ENCODE measurements at regions not wholly inside any gene's neighbourhood (a gene's known extent, or its start where the extent isn't known, plus 50 kb on each side); places are given as distances from the start of the nearest gene placed in this dataset.

DNA sequence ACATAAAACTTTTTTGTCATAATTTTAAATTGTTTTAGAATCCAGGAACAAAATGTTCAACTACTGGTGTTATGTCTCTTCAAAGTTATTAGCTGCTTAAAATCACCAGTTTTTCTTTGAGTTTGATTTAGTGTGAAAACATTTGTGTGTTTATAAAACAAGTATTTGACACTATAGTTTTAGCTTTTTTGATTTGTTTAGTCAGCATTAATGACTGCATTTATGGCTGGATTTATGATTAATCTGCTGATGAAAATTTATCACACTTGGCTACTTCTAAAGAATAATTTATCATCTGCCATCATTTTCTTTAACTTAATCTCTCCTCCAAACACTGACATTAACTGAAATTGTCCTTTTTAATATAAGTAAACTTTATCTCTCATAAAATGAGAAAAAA is 1465.9 kb upstream of the SLC10A2 start:
- Histone ChIP-seq H3K9ac (ENCODE audit: low read length) (no peak overlapping the region), H3K36me3 (ENCODE audit: control insufficient read depth in 1 of 2, insufficient read depth in 2 of 2, low read length in 2 of 2) (no peaks in the 10 kb centered on the region), H3K79me2 (ENCODE audit: insufficient read depth, low read length) (no peaks in the 10 kb centered on the region), H3K4me3 (replicated peaks in 1 of 2; ENCODE audit: low read depth in 1 of 2, low read length in 2 of 2) (no peak overlapping the region), H3K9me3 (ENCODE audit: control insufficient read depth in 1 of 2, insufficient read depth in 1 of 2, low read depth in 1 of 2, low read length in 2 of 2) (no peaks in the 10 kb centered on the region), H3K4me1 (ENCODE audit: control insufficient read depth in 1 of 2, insufficient read depth in 2 of 2, low read length in 2 of 2) (no peaks in the 10 kb centered on the region), H2AFZ (ENCODE audit: low read depth, low read length, poor library complexity, severe bottlenecking) (no peak overlapping the region), H3K9me2 (ENCODE audit: insufficient read depth) (no peaks in the 10 kb centered on the region), H3K27me3 (ENCODE audit: insufficient read depth, low read length) (no peaks in the 10 kb centered on the region), H3K27ac (ENCODE audit: low read depth, low read length) (no peak overlapping the region), H3K4me2 (ENCODE audit: low read length) (no peak overlapping the region), H4K20me1 (ENCODE audit: insufficient read depth) (no peaks in the 10 kb centered on the region)
- RAD21 ChIA-PET (ENCODE audit: low non-redundant PET in 1 of 2, low total read pairs in 2 of 2, uncharacterized antibody in 2 of 2, unreplicated experiment in 2 of 2) = no interaction called here
- ATAC-seq (no peak), DNase-seq (ENCODE audit: low read depth, low spot score) (no peak)
- POLR2A ChIA-PET = no interaction called here
- CTCF ChIA-PET = no interaction called here
- TF ChIP-seq FOSL1 (IDR thresholded peaks at IDR 0.05; ENCODE audit: low read depth) = no peak
- TF ChIP-seq POLR2A (IDR thresholded peaks at IDR 0.05; ENCODE audit: borderline replicate concordance, extremely low read depth, insufficient read depth, insufficient read length) = no peak
- intact Hi-C loops (cut with micrococcal nuclease) = no loop called here
- no TSS peak for BruUV-seq (replicated peaks)

DNA sequence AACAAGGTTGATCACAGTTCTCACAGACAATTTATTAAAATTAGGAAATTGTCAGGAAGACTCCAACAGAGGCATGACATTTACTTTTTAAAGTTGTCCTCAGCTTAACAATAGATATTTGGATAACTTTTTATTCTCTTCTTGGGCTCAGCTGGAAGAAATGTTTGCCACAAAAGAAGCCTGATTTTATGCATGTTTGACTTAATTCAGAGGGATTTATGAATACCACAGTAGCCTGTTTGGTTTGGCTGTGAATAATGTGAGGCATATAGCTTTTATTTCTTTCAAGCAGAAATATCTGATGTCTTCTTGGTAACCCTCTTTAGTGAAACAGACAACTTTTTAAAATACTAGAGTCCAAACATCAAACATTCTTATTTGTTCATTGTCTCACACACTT is 1464.5 kb upstream of the SLC10A2 start:
- no TSS peak for BruUV-seq (replicated peaks)
- TF ChIP-seq JUND (IDR thresholded peaks at IDR 0.05) (no peak), EZH2 (IDR thresholded peaks at IDR 0.05) (no peak), RAD21 (IDR thresholded peaks at IDR 0.05; ENCODE audit: low read depth) (no peak), ELF1 (IDR thresholded peaks at IDR 0.05; ENCODE audit: borderline replicate concordance, low read depth) (no peak), ZBTB33 (IDR thresholded peaks at IDR 0.05; ENCODE audit: extremely low read depth, insufficient replicate concordance, low read length) (no peak), SIN3A (IDR thresholded peaks at IDR 0.05; ENCODE audit: low read depth) (no peak), CTCF (IDR thresholded peaks at IDR 0.05 in 2 of 3, conservative IDR thresholded peaks at IDR 0.05 in 1 of 3; ENCODE audit: borderline replicate concordance in 1 of 3, insufficient read depth in 1 of 3, low read depth in 2 of 3, low read length in 2 of 3) (no peak), ATF3 (IDR thresholded peaks at IDR 0.05) (no peak), FOSL1 (IDR thresholded peaks at IDR 0.05; ENCODE audit: low read depth) (no peak), EZH2phosphoT487 (IDR thresholded peaks at IDR 0.05; ENCODE audit: borderline replicate concordance) (no peak), POLR2A (IDR thresholded peaks at IDR 0.05; ENCODE audit: borderline replicate concordance, extremely low read depth, insufficient read depth, insufficient read length) (no peak)
- TF ChIP-seq, protein P1, sequence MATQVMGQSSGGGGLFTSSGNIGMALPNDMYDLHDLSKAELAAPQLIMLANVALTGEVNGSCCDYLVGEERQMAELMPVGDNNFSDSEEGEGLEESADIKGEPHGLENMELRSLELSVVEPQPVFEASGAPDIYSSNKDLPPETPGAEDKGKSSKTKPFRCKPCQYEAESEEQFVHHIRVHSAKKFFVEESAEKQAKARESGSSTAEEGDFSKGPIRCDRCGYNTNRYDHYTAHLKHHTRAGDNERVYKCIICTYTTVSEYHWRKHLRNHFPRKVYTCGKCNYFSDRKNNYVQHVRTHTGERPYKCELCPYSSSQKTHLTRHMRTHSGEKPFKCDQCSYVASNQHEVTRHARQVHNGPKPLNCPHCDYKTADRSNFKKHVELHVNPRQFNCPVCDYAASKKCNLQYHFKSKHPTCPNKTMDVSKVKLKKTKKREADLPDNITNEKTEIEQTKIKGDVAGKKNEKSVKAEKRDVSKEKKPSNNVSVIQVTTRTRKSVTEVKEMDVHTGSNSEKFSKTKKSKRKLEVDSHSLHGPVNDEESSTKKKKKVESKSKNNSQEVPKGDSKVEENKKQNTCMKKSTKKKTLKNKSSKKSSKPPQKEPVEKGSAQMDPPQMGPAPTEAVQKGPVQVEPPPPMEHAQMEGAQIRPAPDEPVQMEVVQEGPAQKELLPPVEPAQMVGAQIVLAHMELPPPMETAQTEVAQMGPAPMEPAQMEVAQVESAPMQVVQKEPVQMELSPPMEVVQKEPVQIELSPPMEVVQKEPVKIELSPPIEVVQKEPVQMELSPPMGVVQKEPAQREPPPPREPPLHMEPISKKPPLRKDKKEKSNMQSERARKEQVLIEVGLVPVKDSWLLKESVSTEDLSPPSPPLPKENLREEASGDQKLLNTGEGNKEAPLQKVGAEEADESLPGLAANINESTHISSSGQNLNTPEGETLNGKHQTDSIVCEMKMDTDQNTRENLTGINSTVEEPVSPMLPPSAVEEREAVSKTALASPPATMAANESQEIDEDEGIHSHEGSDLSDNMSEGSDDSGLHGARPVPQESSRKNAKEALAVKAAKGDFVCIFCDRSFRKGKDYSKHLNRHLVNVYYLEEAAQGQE (IDR thresholded peaks at IDR 0.05; ENCODE audit: low read depth) = no peak
- TF ChIP-seq, protein P2, sequence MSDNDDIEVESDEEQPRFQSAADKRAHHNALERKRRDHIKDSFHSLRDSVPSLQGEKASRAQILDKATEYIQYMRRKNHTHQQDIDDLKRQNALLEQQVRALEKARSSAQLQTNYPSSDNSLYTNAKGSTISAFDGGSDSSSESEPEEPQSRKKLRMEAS (IDR thresholded peaks at IDR 0.05) = no peak

More for the DNA sequence above, 1464.5 kb upstream of the SLC10A2 start:
- Histone ChIP-seq H3K79me2 (ENCODE audit: insufficient read depth, low read length) (no peaks in the 10 kb centered on the region), H3K4me2 (ENCODE audit: low read length) (no peak overlapping the region), H3K36me3 (ENCODE audit: control insufficient read depth in 1 of 2, insufficient read depth in 2 of 2, low read length in 2 of 2) (no peaks in the 10 kb centered on the region), H3K9me2 (ENCODE audit: insufficient read depth) (no peaks in the 10 kb centered on the region), H3K27ac (ENCODE audit: low read depth, low read length) (no peak overlapping the region), H3K4me3 (replicated peaks in 1 of 2; ENCODE audit: low read depth in 1 of 2, low read length in 2 of 2) (no peak overlapping the region), H2AFZ (ENCODE audit: low read depth, low read length, poor library complexity, severe bottlenecking) (no peak overlapping the region), H3K4me1 (ENCODE audit: control insufficient read depth in 1 of 2, insufficient read depth in 2 of 2, low read length in 2 of 2) (no peaks in the 10 kb centered on the region), H4K20me1 (ENCODE audit: insufficient read depth) (no peaks in the 10 kb centered on the region), H3K27me3 (ENCODE audit: insufficient read depth, low read length) (no peaks in the 10 kb centered on the region), H3K9ac (ENCODE audit: low read length) (no peak overlapping the region), H3K9me3 (ENCODE audit: control insufficient read depth in 1 of 2, insufficient read depth in 1 of 2, low read depth in 1 of 2, low read length in 2 of 2) (no peaks in the 10 kb centered on the region)
- no peak for ATAC-seq
- no peak for DNase-seq (ENCODE audit: low read depth, low spot score)
- RAD21 ChIA-PET (ENCODE audit: low non-redundant PET in 1 of 2, low total read pairs in 2 of 2, uncharacterized antibody in 2 of 2, unreplicated experiment in 2 of 2) = no interaction called here
- CTCF ChIA-PET = no interaction called here
- POLR2A ChIA-PET = no interaction called here
- intact Hi-C loops (cut with micrococcal nuclease) = no loop called here

Measured in HCT116 (cell line).